Limb (tissue), 2 donors: ENCODE measurements at regions not wholly inside any gene's neighbourhood (a gene's known extent, or its start where the extent isn't known, plus 50 kb on each side); places are given as distances from the start of the nearest gene placed in this dataset.
"Not testable (repeated sequence)": the region's sequence is repeated elsewhere in the genome, so short reads cannot be mapped to it uniquely, and the experiment has no call there.

Experiments used
- DNase-seq, 2 donors: peaks; one replicate each; pipeline ENCODE4 v3.0.0-alpha.2; 2016; ENCODE audit errors: extremely low spot score in 2 of 2

- not testable (repeated sequence) for DNase-seq
These were observed 133.1 kb downstream of the CENPC start for GRCh38 chr4:67412153-67412712.

GRCh38 chr4:67403342-67403741 lies 142.0 kb downstream of the CENPC start:
- no peak for DNase-seq

GRCh38 chr4:67401902-67402301 lies 143.4 kb downstream of the CENPC start:
- no peak for DNase-seq

GRCh38 chr4:67397931-67398330 lies 147.4 kb downstream of the CENPC start:
- no peak for DNase-seq

GRCh38 chr4:67397031-67397430 lies 148.3 kb downstream of the CENPC start:
- no peak for DNase-seq

GRCh38 chr4:67396008-67396407 lies 149.3 kb downstream of the CENPC start:
- no peak for DNase-seq

GRCh38 chr4:67394879-67395278 lies 150.4 kb downstream of the CENPC start:
- DNase-seq: no peak

GRCh38 chr4:67393699-67394281 lies 151.5 kb downstream of the CENPC start:
- peak in 1 of 2 donors; percentile 39 for DNase-seq

GRCh38 chr4:67393007-67393406 lies 152.3 kb downstream of the CENPC start:
- no peak for DNase-seq

GRCh38 chr4:67381406-67381804 lies 163.9 kb downstream of the CENPC start:
- not testable (repeated sequence) for DNase-seq

GRCh38 chr4:67380702-67381405 lies 164.4 kb downstream of the CENPC start:
- not testable (repeated sequence) for DNase-seq

GRCh38 chr4:67380154-67380553 lies 165.1 kb downstream of the CENPC start:
- no peak for DNase-seq

GRCh38 chr4:67375291-67375690 lies 170.0 kb downstream of the CENPC start:
- DNase-seq: no peak

GRCh38 chr4:67371615-67372014 lies 173.7 kb downstream of the CENPC start:
- DNase-seq: no peak

GRCh38 chr4:67366311-67366861 lies 178.9 kb downstream of the CENPC start:
- no peak for DNase-seq

GRCh38 chr4:67365661-67366245 lies 179.6 kb downstream of the CENPC start:
- no peak for DNase-seq

GRCh38 chr4:67355806-67356205 lies 189.5 kb downstream of the CENPC start:
- no peak for DNase-seq

- DNase-seq: no peak
These were observed 198.6 kb downstream of the CENPC start for GRCh38 chr4:67346654-67347053.

GRCh38 chr4:67344594-67345380 lies 200.5 kb downstream of the CENPC start:
- DNase-seq: no peak

- DNase-seq: no peak
These were observed 202.1 kb downstream of the CENPC start for GRCh38 chr4:67343199-67343598.

GRCh38 chr4:67342291-67342690 lies 203.0 kb downstream of the CENPC start:
- DNase-seq: no peak
